ENCODE measurements at regions not wholly inside any gene's neighbourhood (a gene's known extent, or its start where the extent isn't known, plus 50 kb on each side); places are given as distances from the start of the nearest gene placed in this dataset.

DNA sequence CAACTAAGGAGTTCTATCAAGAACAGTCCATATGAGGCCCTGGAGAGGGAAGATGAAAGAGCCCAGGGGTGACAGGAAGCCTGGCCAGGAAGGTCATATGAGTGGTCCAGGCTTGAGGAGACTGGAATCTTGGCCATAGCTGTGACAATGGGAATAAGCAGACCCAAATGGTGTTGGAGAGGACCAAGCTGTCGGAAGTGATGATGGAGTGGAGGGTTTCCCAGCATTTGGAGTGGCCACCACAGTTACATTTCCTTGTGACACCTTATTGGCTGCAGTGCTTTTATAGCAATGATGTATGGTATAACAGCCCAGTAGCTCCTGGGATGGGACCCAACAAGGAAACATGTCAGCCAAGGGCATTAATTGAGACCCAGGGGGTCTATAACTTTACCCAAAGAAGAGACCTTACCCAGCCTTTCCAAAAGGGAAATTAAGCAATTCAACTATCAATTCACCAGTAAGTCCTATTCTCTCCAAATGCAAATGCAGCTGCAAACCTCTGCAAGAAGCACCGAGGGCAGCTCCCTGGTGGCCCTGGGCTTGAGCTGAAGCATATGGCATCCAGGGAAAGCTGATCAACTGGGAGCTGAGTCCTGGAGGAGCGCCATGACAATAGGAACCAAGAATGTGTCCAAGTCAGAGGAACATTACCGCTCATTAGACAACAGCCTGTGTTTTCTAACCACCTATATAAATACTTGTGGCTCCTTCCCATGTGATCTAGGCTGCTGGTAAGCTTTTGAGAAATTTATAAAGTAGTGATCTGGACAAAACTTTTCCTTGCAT is 219.4 kb downstream of the SOD2 start:
- Histone ChIP-seq H3K4ac (ENCODE audit: low read depth in 1 of 2, low read length in 2 of 2) (no peak overlapping the region), H3K27ac (ENCODE audit: low read length, poor library complexity, severe bottlenecking) (no peak overlapping the region), H3K27me3 (ENCODE audit: control insufficient read depth in 1 of 2, insufficient read depth in 1 of 2, low read length in 2 of 2) (no peaks in the 10 kb centered on the region), H4K91ac (ENCODE audit: low read length) (no peak overlapping the region), H3K9ac (ENCODE audit: low read length) (no peak overlapping the region), H3K4me3 (ENCODE audit: insufficient read depth in 1 of 2, low read depth in 1 of 2, low read length in 2 of 2) (no peak overlapping the region), H2BK12ac (ENCODE audit: low read length in 2 of 2) (no peak overlapping the region), H2BK120ac (ENCODE audit: low read depth, low read length) (no peak overlapping the region), H2AK5ac (ENCODE audit: low read length, severe bottlenecking) (no peak overlapping the region), H2BK5ac (ENCODE audit: low read depth, low read length, poor library complexity, severe bottlenecking) (no peak overlapping the region), H2BK15ac (ENCODE audit: low read depth, poor library complexity, severe bottlenecking) (no peak overlapping the region), H3K18ac (ENCODE audit: low read depth in 1 of 2, low read length in 2 of 2) (no peak overlapping the region), H3K23ac (ENCODE audit: low read length in 2 of 2) (no peak overlapping the region), H4K8ac (ENCODE audit: low read length) (no peak overlapping the region), H3K4me2 (ENCODE audit: low read length, poor library complexity, severe bottlenecking) (no peak overlapping the region), H3K9me3 (ENCODE audit: control insufficient read depth, low read length) (peaks cover 4% of the 10 kb centered on the region), H3K79me1 (replicated peaks; ENCODE audit: low read length, poor library complexity, severe bottlenecking) (no peaks in the 10 kb centered on the region), H3K4me1 (ENCODE audit: control insufficient read depth, insufficient read depth, low read depth, low read length) (no peaks in the 10 kb centered on the region), H3K36me3 (ENCODE audit: control insufficient read depth in 1 of 2, insufficient read depth in 2 of 2, low read depth in 1 of 2, low read length in 2 of 2) (no peaks in the 10 kb centered on the region), H3K14ac (ENCODE audit: low read length in 2 of 2) (no peak overlapping the region), H2AFZ (ENCODE audit: low read depth, low read length) (no peak overlapping the region)
- DNase-seq: no peak
- 26% methylated on average over 3 of the region's 4 CpGs for WGBS

- H3K23ac ChIP-seq (ENCODE audit: low read length in 2 of 2): no peak overlapping the region
- no peaks in the 10 kb centered on the region for H3K36me3 ChIP-seq (ENCODE audit: control insufficient read depth in 1 of 2, insufficient read depth in 2 of 2, low read depth in 1 of 2, low read length in 2 of 2)
- H3K79me1 ChIP-seq (replicated peaks; ENCODE audit: low read length, poor library complexity, severe bottlenecking): no peaks in the 10 kb centered on the region
- H4K8ac ChIP-seq (ENCODE audit: low read length): no peak overlapping the region
- no peak overlapping the region for H2BK5ac ChIP-seq (ENCODE audit: low read depth, low read length, poor library complexity, severe bottlenecking)
- no peak overlapping the region for H3K4me2 ChIP-seq (ENCODE audit: low read length, poor library complexity, severe bottlenecking)
- H3K4me1 ChIP-seq (ENCODE audit: control insufficient read depth, insufficient read depth, low read depth, low read length): no peaks in the 10 kb centered on the region
- no peak overlapping the region for H3K14ac ChIP-seq (ENCODE audit: low read length in 2 of 2)
- no peak overlapping the region for H2BK120ac ChIP-seq (ENCODE audit: low read depth, low read length)
- no peak overlapping the region for H4K91ac ChIP-seq (ENCODE audit: low read length)
- WGBS: 81% methylated on average over 2 of the region's 3 CpGs
- no peak overlapping the region for H3K18ac ChIP-seq (ENCODE audit: low read depth in 1 of 2, low read length in 2 of 2)
- no peak for DNase-seq
- H2BK15ac ChIP-seq (ENCODE audit: low read depth, poor library complexity, severe bottlenecking): no peak overlapping the region
- no peak overlapping the region for H2BK12ac ChIP-seq (ENCODE audit: low read length in 2 of 2)
- no peak overlapping the region for H2AK5ac ChIP-seq (ENCODE audit: low read length, severe bottlenecking)
- no peaks in the 10 kb centered on the region for H3K9me3 ChIP-seq (ENCODE audit: control insufficient read depth, low read length)
- no peak overlapping the region for H3K4ac ChIP-seq (ENCODE audit: low read depth in 1 of 2, low read length in 2 of 2)
- no peaks in the 10 kb centered on the region for H3K27me3 ChIP-seq (ENCODE audit: control insufficient read depth in 1 of 2, insufficient read depth in 1 of 2, low read length in 2 of 2)
- H3K4me3 ChIP-seq (ENCODE audit: insufficient read depth in 1 of 2, low read depth in 1 of 2, low read length in 2 of 2): no peak overlapping the region
- H3K9ac ChIP-seq (ENCODE audit: low read length): no peak overlapping the region
- H2AFZ ChIP-seq (ENCODE audit: low read depth, low read length): no peak overlapping the region
- no peak overlapping the region for H3K27ac ChIP-seq (ENCODE audit: low read length, poor library complexity, severe bottlenecking)
Observed at GRCh38 chr6:159470397-159470796, 222.6 kb downstream of the SOD2 start.

- Histone ChIP-seq H2BK15ac (ENCODE audit: low read depth, poor library complexity, severe bottlenecking) (no peak overlapping the region), H2AK5ac (ENCODE audit: low read length, severe bottlenecking) (no peak overlapping the region), H3K4ac (ENCODE audit: low read depth in 1 of 2, low read length in 2 of 2) (no peak overlapping the region), H3K79me1 (replicated peaks; ENCODE audit: low read length, poor library complexity, severe bottlenecking) (no peaks in the 10 kb centered on the region), H3K4me3 (ENCODE audit: insufficient read depth in 1 of 2, low read depth in 1 of 2, low read length in 2 of 2) (no peak overlapping the region), H3K9me3 (ENCODE audit: control insufficient read depth, low read length) (no peaks in the 10 kb centered on the region), H4K8ac (ENCODE audit: low read length) (no peak overlapping the region), H3K23ac (ENCODE audit: low read length in 2 of 2) (no peak overlapping the region), H2BK5ac (ENCODE audit: low read depth, low read length, poor library complexity, severe bottlenecking) (no peak overlapping the region), H4K91ac (ENCODE audit: low read length) (no peak overlapping the region), H2BK120ac (ENCODE audit: low read depth, low read length) (no peak overlapping the region), H3K27ac (ENCODE audit: low read length, poor library complexity, severe bottlenecking) (no peak overlapping the region), H3K27me3 (ENCODE audit: control insufficient read depth in 1 of 2, insufficient read depth in 1 of 2, low read length in 2 of 2) (no peaks in the 10 kb centered on the region), H3K4me2 (ENCODE audit: low read length, poor library complexity, severe bottlenecking) (no peak overlapping the region), H3K18ac (ENCODE audit: low read depth in 1 of 2, low read length in 2 of 2) (no peak overlapping the region), H3K36me3 (ENCODE audit: control insufficient read depth in 1 of 2, insufficient read depth in 2 of 2, low read depth in 1 of 2, low read length in 2 of 2) (no peaks in the 10 kb centered on the region), H2AFZ (ENCODE audit: low read depth, low read length) (no peak overlapping the region), H2BK12ac (ENCODE audit: low read length in 2 of 2) (no peak overlapping the region), H3K4me1 (ENCODE audit: control insufficient read depth, insufficient read depth, low read depth, low read length) (no peaks in the 10 kb centered on the region), H3K14ac (ENCODE audit: low read length in 2 of 2) (no peak overlapping the region), H3K9ac (ENCODE audit: low read length) (no peak overlapping the region)
- WGBS: 53% methylated on average over 4 of the region's 4 CpGs
- DNase-seq: no peak
Observed at GRCh38 chr6:159469443-159469842, 223.6 kb downstream of the SOD2 start.

GRCh38 chr6:159468994-159469393 is 224.0 kb downstream of the SOD2 start:
- Histone ChIP-seq H3K4ac (ENCODE audit: low read depth in 1 of 2, low read length in 2 of 2) (no peak overlapping the region), H3K23ac (ENCODE audit: low read length in 2 of 2) (no peak overlapping the region), H2BK15ac (ENCODE audit: low read depth, poor library complexity, severe bottlenecking) (no peak overlapping the region), H3K36me3 (ENCODE audit: control insufficient read depth in 1 of 2, insufficient read depth in 2 of 2, low read depth in 1 of 2, low read length in 2 of 2) (no peaks in the 10 kb centered on the region), H4K8ac (ENCODE audit: low read length) (no peak overlapping the region), H2BK120ac (ENCODE audit: low read depth, low read length) (no peak overlapping the region), H3K4me3 (ENCODE audit: insufficient read depth in 1 of 2, low read depth in 1 of 2, low read length in 2 of 2) (no peak overlapping the region), H2BK5ac (ENCODE audit: low read depth, low read length, poor library complexity, severe bottlenecking) (no peak overlapping the region), H2AFZ (ENCODE audit: low read depth, low read length) (no peak overlapping the region), H3K4me2 (ENCODE audit: low read length, poor library complexity, severe bottlenecking) (no peak overlapping the region), H3K27ac (ENCODE audit: low read length, poor library complexity, severe bottlenecking) (no peak overlapping the region), H3K14ac (ENCODE audit: low read length in 2 of 2) (no peak overlapping the region), H3K27me3 (ENCODE audit: control insufficient read depth in 1 of 2, insufficient read depth in 1 of 2, low read length in 2 of 2) (no peaks in the 10 kb centered on the region), H3K18ac (ENCODE audit: low read depth in 1 of 2, low read length in 2 of 2) (no peak overlapping the region), H3K9ac (ENCODE audit: low read length) (no peak overlapping the region), H4K91ac (ENCODE audit: low read length) (no peak overlapping the region), H2BK12ac (ENCODE audit: low read length in 2 of 2) (no peak overlapping the region), H2AK5ac (ENCODE audit: low read length, severe bottlenecking) (no peak overlapping the region), H3K9me3 (ENCODE audit: control insufficient read depth, low read length) (no peaks in the 10 kb centered on the region), H3K79me1 (replicated peaks; ENCODE audit: low read length, poor library complexity, severe bottlenecking) (no peaks in the 10 kb centered on the region), H3K4me1 (ENCODE audit: control insufficient read depth, insufficient read depth, low read depth, low read length) (no peaks in the 10 kb centered on the region)
- WGBS: 45% methylated on average over 3 of the region's 3 CpGs
- no peak for DNase-seq
